ENCODE measurements at regions not wholly inside any gene's neighbourhood (a gene's known extent, or its start where the extent isn't known, plus 50 kb on each side); places are given as distances from the start of the nearest gene placed in this dataset.

- TF ChIP-seq RAD21 (IDR thresholded peaks at IDR 0.05 in 1 of 2, conservative IDR thresholded peaks at IDR 0.05 in 1 of 2; ENCODE audit: low read depth in 2 of 2, low read length in 2 of 2): no peak
Observed at GRCh38 chr10:111767661-111768060, 415.9 kb downstream of the GPAM start (continued).

Measured in H1 (cell line).